ENCODE measurements at regions not wholly inside any gene's neighbourhood (a gene's known extent, or its start where the extent isn't known, plus 50 kb on each side); places are given as distances from the start of the nearest gene placed in this dataset.

DNA sequence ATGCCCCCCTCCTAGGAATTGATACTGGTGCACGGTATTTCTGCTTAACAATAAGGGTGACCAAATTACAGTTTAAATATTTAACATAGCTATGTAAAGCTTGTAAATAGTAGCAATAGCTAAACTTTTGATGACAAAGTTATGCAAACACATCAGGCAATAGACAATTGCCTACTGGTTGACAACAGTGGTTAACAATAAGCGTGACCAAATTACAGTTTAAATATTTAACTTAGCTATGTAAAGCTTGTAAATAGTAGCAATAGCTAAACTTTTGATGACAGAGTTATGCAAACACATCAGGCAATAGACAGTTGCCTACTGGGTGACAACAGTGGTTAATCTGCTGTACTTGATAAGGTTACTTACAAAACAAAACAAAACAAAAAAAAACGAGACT is 886.5 kb upstream of the FLRT2 start:
- Histone ChIP-seq H3K4me3 (no peak overlapping the region), H3K27ac (no peak overlapping the region), H3K4me1 (no peaks in the 10 kb centered on the region), H3K36me3 (no peaks in the 10 kb centered on the region), H3K9me3 (no peaks in the 10 kb centered on the region), H3K27me3 (no peaks in the 10 kb centered on the region)
- 23% methylated on average over 3 of the region's 3 CpGs for WGBS (ENCODE audit: insufficient coverage, low coverage, low lambda C conversion rate, missing lambda C conversion rate)
- DNase-seq (no peak), ATAC-seq (no peak)
- intact Hi-C loops (cut with DNase I): no loop called here
- no peak for TF ChIP-seq POLR2A (IDR thresholded peaks at IDR 0.05)
- TF ChIP-seq CTCF (IDR thresholded peaks at IDR 0.05): no peak

DNA sequence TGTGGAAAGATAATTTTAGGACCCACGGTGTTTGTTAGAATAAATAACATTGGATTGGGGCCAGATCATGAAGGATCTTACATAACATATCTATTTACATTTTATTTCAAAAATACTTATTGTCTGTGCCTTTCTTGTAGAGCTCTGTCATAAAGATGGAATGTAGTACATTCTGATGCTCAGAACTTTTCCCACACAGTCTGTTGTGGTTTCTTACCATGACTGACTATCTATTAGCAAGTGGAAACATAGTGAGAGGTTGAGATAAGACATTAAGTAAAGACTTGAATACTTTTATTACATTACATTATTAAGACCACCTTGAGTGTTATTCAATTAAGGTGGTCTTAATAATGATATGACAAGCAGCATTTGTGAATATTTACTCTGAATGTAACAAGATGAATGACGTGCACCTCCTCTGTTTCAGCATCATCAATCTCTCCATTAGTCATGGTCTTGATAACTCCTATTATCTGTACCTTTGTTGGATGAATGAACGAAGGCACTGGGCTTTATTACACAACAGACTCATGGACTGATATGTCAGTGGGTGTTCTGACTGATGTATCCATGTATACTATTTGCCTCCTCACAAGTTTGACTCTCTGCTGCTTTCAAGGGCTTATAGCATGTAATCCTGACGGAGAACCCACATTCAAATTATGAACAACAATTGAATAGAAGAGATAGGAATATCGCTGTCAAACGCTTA is 883.0 kb upstream of the FLRT2 start:
- DNase-seq: no peak
- no peak for ATAC-seq
- intact Hi-C loops (cut with DNase I): no loop called here

GRCh38 chr14:84655014-84655413 is 874.9 kb upstream of the FLRT2 start:
- intact Hi-C loops (cut with DNase I): no loop called here
- no peaks in the 10 kb centered on the region for H3K9me3 ChIP-seq
- TF ChIP-seq CTCF (IDR thresholded peaks at IDR 0.05): no peak
- TF ChIP-seq POLR2A (IDR thresholded peaks at IDR 0.05): no peak
- ATAC-seq: no peak
- H3K4me3 ChIP-seq: no peak overlapping the region
- no peak for DNase-seq
- H3K27me3 ChIP-seq: no peaks in the 10 kb centered on the region
- WGBS (ENCODE audit: insufficient coverage, low coverage, low lambda C conversion rate, missing lambda C conversion rate): 92% methylated on average over 2 of the region's 7 CpGs
- H3K36me3 ChIP-seq: no peaks in the 10 kb centered on the region
- no peak overlapping the region for H3K27ac ChIP-seq
- no peaks in the 10 kb centered on the region for H3K4me1 ChIP-seq

More for the DNA sequence above, 883.0 kb upstream of the FLRT2 start:
- no peak for TF ChIP-seq POLR2A (IDR thresholded peaks at IDR 0.05)
- no peak for TF ChIP-seq CTCF (IDR thresholded peaks at IDR 0.05)
- 60% methylated on average over 6 of the region's 6 CpGs for WGBS (ENCODE audit: insufficient coverage, low coverage, low lambda C conversion rate, missing lambda C conversion rate)
- H3K27me3 ChIP-seq: no peaks in the 10 kb centered on the region
- H3K36me3 ChIP-seq: no peaks in the 10 kb centered on the region
- H3K27ac ChIP-seq: no peak overlapping the region
- no peaks in the 10 kb centered on the region for H3K4me1 ChIP-seq
- H3K4me3 ChIP-seq: no peak overlapping the region
- no peaks in the 10 kb centered on the region for H3K9me3 ChIP-seq

- Histone ChIP-seq H3K4me1 (no peaks in the 10 kb centered on the region), H3K27me3 (no peaks in the 10 kb centered on the region), H3K4me3 (no peak overlapping the region), H3K9me3 (no peaks in the 10 kb centered on the region), H3K27ac (no peak overlapping the region), H3K36me3 (no peaks in the 10 kb centered on the region)
- ATAC-seq (no peak), DNase-seq (no peak)
- 15% methylated on average over 1 of the region's 1 CpG for WGBS (ENCODE audit: insufficient coverage, low coverage, low lambda C conversion rate, missing lambda C conversion rate)
- intact Hi-C loops (cut with DNase I): no loop called here
- TF ChIP-seq POLR2A (IDR thresholded peaks at IDR 0.05) (no peak), CTCF (IDR thresholded peaks at IDR 0.05) (no peak)
Measured at GRCh38 chr14:84657911-84658310, 872.0 kb upstream of the FLRT2 start.

GRCh38 chr14:84670796-84671195 is 859.1 kb upstream of the FLRT2 start:
- no peak for ATAC-seq

More at GRCh38 chr14:84670796-84671195, 859.1 kb upstream of the FLRT2 start:
- H3K36me3 ChIP-seq: no peaks in the 10 kb centered on the region
- H3K27ac ChIP-seq: no peak overlapping the region
- DNase-seq: no peak
- intact Hi-C loops (cut with DNase I): no loop called here
- no peak overlapping the region for H3K4me3 ChIP-seq
- H3K9me3 ChIP-seq: peaks cover 0 to 2% (median 0%) of the 10 kb centered on the region in 4 donors
- no peaks in the 10 kb centered on the region for H3K27me3 ChIP-seq
- no peak for TF ChIP-seq POLR2A (IDR thresholded peaks at IDR 0.05)
- no peaks in the 10 kb centered on the region for H3K4me1 ChIP-seq
